ENCODE measurements at regions not wholly inside any gene's neighbourhood (a gene's known extent, or its start where the extent isn't known, plus 50 kb on each side); places are given as distances from the start of the nearest gene placed in this dataset.

DNA sequence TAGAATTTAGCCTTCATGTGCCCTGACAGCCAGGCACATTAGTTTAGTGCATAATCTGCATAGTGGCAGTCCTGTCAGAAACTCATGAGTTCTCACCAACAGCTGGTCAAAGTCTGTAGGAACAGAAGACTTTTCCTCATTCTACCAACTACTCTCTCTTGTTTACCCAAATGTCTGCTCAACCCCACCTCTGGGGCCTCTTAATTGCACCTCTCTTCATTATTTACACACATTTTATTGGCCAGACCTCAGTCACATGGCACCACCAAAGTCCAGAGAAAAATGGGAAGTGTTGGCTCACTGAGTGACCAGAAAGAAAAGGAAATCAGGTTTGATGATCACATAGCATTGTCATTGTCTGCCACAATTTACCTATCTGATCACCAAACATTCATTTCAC lies 114.6 kb upstream of the PLXNC1 start:
- TF ChIP-seq, protein P1, sequence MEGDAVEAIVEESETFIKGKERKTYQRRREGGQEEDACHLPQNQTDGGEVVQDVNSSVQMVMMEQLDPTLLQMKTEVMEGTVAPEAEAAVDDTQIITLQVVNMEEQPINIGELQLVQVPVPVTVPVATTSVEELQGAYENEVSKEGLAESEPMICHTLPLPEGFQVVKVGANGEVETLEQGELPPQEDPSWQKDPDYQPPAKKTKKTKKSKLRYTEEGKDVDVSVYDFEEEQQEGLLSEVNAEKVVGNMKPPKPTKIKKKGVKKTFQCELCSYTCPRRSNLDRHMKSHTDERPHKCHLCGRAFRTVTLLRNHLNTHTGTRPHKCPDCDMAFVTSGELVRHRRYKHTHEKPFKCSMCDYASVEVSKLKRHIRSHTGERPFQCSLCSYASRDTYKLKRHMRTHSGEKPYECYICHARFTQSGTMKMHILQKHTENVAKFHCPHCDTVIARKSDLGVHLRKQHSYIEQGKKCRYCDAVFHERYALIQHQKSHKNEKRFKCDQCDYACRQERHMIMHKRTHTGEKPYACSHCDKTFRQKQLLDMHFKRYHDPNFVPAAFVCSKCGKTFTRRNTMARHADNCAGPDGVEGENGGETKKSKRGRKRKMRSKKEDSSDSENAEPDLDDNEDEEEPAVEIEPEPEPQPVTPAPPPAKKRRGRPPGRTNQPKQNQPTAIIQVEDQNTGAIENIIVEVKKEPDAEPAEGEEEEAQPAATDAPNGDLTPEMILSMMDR (IDR thresholded peaks at IDR 0.05; ENCODE audit: poor library complexity), result no peak
- TF ChIP-seq EZH2 (IDR thresholded peaks at IDR 0.05; ENCODE audit: borderline replicate concordance) (no peak), EZH2phosphoT487 (IDR thresholded peaks at IDR 0.05; ENCODE audit: low read depth, severe bottlenecking, unreplicated experiment) (no peak)
- Histone ChIP-seq H3K27me3 (no peaks in the 10 kb centered on the region), H3K36me3 (replicated peaks; ENCODE audit: insufficient read depth, low read depth) (no peaks in the 10 kb centered on the region), H3K79me2 (no peaks in the 10 kb centered on the region), H3K4me1 (ENCODE audit: insufficient read depth) (no peaks in the 10 kb centered on the region), H3K9me3 (ENCODE audit: low read depth) (no peaks in the 10 kb centered on the region), H2AFZ (no peak overlapping the region), H3K9me2 (replicated peaks; ENCODE audit: insufficient read depth) (no peaks in the 10 kb centered on the region), H3K27ac (peak overlapping the region; percentile 74), H3K4me3 (no peak overlapping the region), H3K4me2 (no peak overlapping the region), H4K20me1 (ENCODE audit: insufficient read depth, poor library complexity, severe bottlenecking) (no peaks in the 10 kb centered on the region)
- peak; percentile 23 for DNase-seq (ENCODE audit: low spot score)

DNA sequence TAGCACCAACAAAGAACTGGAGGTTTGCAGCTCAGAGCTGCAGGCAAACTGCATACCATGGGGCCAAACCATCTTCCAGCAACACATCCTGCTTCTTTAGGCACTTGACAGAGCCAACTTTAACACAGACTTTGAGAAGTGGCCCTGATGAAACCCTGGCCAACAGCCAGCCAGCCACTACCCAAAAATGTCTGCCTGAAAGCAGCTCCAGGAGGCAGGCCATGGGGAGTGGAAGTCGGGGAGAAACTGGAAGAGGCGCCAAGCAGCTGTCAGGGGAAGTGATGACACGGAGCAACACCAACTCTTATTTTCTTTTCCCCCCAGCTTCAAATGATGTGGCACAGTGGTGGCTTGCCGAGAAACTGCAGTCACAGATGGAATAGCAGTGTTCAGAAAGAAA lies 110.9 kb upstream of the PLXNC1 start:
- DNase-seq (ENCODE audit: low spot score), result no peak
- 88% methylated on average over 4 of the region's 4 CpGs for WGBS (ENCODE audit: low lambda C conversion rate, missing lambda C conversion rate)
- H3K27me3 ChIP-seq, result no peaks in the 10 kb centered on the region
- H4K20me1 ChIP-seq (ENCODE audit: insufficient read depth, poor library complexity, severe bottlenecking), result no peaks in the 10 kb centered on the region
- H3K79me2 ChIP-seq, result no peaks in the 10 kb centered on the region
- no peak overlapping the region for H2AFZ ChIP-seq
- H3K4me2 ChIP-seq, result no peak overlapping the region
- no peak overlapping the region for H3K4me3 ChIP-seq
- no peaks in the 10 kb centered on the region for H3K9me2 ChIP-seq (replicated peaks; ENCODE audit: insufficient read depth)
- TF ChIP-seq EZH2phosphoT487 (IDR thresholded peaks at IDR 0.05; ENCODE audit: low read depth, severe bottlenecking, unreplicated experiment) (no peak), EZH2 (IDR thresholded peaks at IDR 0.05; ENCODE audit: borderline replicate concordance) (no peak)
- TF ChIP-seq, protein P1 (IDR thresholded peaks at IDR 0.05; ENCODE audit: poor library complexity), result no peak
- no peaks in the 10 kb centered on the region for H3K36me3 ChIP-seq (replicated peaks; ENCODE audit: insufficient read depth, low read depth)
- no peak overlapping the region for H3K27ac ChIP-seq
- no peaks in the 10 kb centered on the region for H3K4me1 ChIP-seq (ENCODE audit: insufficient read depth)
- no peaks in the 10 kb centered on the region for H3K9me3 ChIP-seq (ENCODE audit: low read depth)

- Histone ChIP-seq H3K36me3 (replicated peaks; ENCODE audit: insufficient read depth, low read depth) (no peaks in the 10 kb centered on the region), H3K4me1 (ENCODE audit: insufficient read depth) (no peaks in the 10 kb centered on the region), H4K20me1 (ENCODE audit: insufficient read depth, poor library complexity, severe bottlenecking) (no peaks in the 10 kb centered on the region), H2AFZ (no peak overlapping the region), H3K4me3 (no peak overlapping the region), H3K27ac (no peak overlapping the region), H3K4me2 (no peak overlapping the region), H3K9me2 (replicated peaks; ENCODE audit: insufficient read depth) (no peaks in the 10 kb centered on the region), H3K79me2 (no peaks in the 10 kb centered on the region), H3K27me3 (no peaks in the 10 kb centered on the region), H3K9me3 (ENCODE audit: low read depth) (no peaks in the 10 kb centered on the region)
- TF ChIP-seq, protein P1 (IDR thresholded peaks at IDR 0.05; ENCODE audit: poor library complexity), result no peak
- no peak for TF ChIP-seq EZH2 (IDR thresholded peaks at IDR 0.05; ENCODE audit: borderline replicate concordance)
- no peak for TF ChIP-seq EZH2phosphoT487 (IDR thresholded peaks at IDR 0.05; ENCODE audit: low read depth, severe bottlenecking, unreplicated experiment)
- no peak for DNase-seq (ENCODE audit: low spot score)
- 91% methylated on average over 2 of the region's 2 CpGs for WGBS (ENCODE audit: low lambda C conversion rate, missing lambda C conversion rate)
These were observed 109.8 kb upstream of the PLXNC1 start for GRCh38 chr12:94038605-94039004.

GRCh38 chr12:94039199-94039840 lies 109.1 kb upstream of the PLXNC1 start:
- Histone ChIP-seq H2AFZ (no peak overlapping the region), H4K20me1 (ENCODE audit: insufficient read depth, poor library complexity, severe bottlenecking) (no peaks in the 10 kb centered on the region), H3K27me3 (no peaks in the 10 kb centered on the region), H3K4me3 (no peak overlapping the region), H3K9me3 (ENCODE audit: low read depth) (no peaks in the 10 kb centered on the region), H3K9me2 (replicated peaks; ENCODE audit: insufficient read depth) (no peaks in the 10 kb centered on the region), H3K4me2 (no peak overlapping the region), H3K27ac (no peak overlapping the region), H3K36me3 (replicated peaks; ENCODE audit: insufficient read depth, low read depth) (no peaks in the 10 kb centered on the region), H3K79me2 (no peaks in the 10 kb centered on the region), H3K4me1 (ENCODE audit: insufficient read depth) (no peaks in the 10 kb centered on the region)
- no peak for DNase-seq (ENCODE audit: low spot score)
- TF ChIP-seq EZH2phosphoT487 (IDR thresholded peaks at IDR 0.05; ENCODE audit: low read depth, severe bottlenecking, unreplicated experiment), result no peak
- TF ChIP-seq EZH2 (IDR thresholded peaks at IDR 0.05; ENCODE audit: borderline replicate concordance), result no peak
- TF ChIP-seq, protein P1 (IDR thresholded peaks at IDR 0.05; ENCODE audit: poor library complexity), result no peak

All from hepatocyte (in vitro differentiated cells).